OCI-LY3 (cell line): ENCODE measurements at regions not wholly inside any gene's neighbourhood (a gene's known extent, or its start where the extent isn't known, plus 50 kb on each side); places are given as distances from the start of the nearest gene placed in this dataset.

Source experiments
- CTCF ChIP-seq: fragments of 200-600, 300-600 bp; sonication (generic); IDR thresholded peaks from 2 replicates; pipeline ENCODE4 v1.5.1; 2014; ENCODE audit warnings: antibody characterized with exemption, low read length, low read depth
- EZH2phosphoT487 ChIP-seq: fragments of 200-600 bp; shearing (Covaris generic); IDR thresholded peaks from 2 replicates; pipeline ENCODE4 v1.6.1; 2018; ENCODE audit warnings: antibody characterized with exemption, mixed run types, low read depth

GRCh38 chr13:37339386-37339735 is 233.9 kb upstream of the CSNK1A1L start:
- TF ChIP-seq CTCF (no peak), EZH2phosphoT487 (no peak)
